Neural cell (in vitro differentiated cells): ENCODE measurements at regions not wholly inside any gene's neighbourhood (a gene's known extent, or its start where the extent isn't known, plus 50 kb on each side); places are given as distances from the start of the nearest gene placed in this dataset.

Experiments used
- H2AFZ ChIP-seq: fragments of 200-600, 300-800 bp; sonication (generic), shearing (Covaris generic); 2 replicates; pipeline ENCODE4 v1.6.0; 2014; ENCODE audit warnings: low read depth, mild to moderate bottlenecking, antibody characterized with exemption, low read length, moderate library complexity
- H3F3A ChIP-seq: fragments of 200-600 bp; shearing (Covaris generic); 2 replicates; pipeline ENCODE4 v1.6.1; 2016; ENCODE audit warnings: mild to moderate bottlenecking, moderate library complexity, mixed read lengths, antibody characterized with exemption, low read length; ENCODE audit not compliant: insufficient read depth, poor library complexity, severe bottlenecking
- H3K27ac ChIP-seq: fragments of 200-600, 300-800 bp; sonication (generic), shearing (Covaris generic); 2 replicates; pipeline ENCODE4 v1.5.1; 2014; ENCODE audit warnings: mild to moderate bottlenecking, low read length, moderate library complexity
- H3K27me3 ChIP-seq: fragments of 300-800, 200-600 bp; sonication (generic), shearing (Covaris generic); 2 replicates; pipeline ENCODE4 v1.6.0; 2014; ENCODE audit warnings: mild to moderate bottlenecking, low read depth, low read length, moderate library complexity; ENCODE audit not compliant: insufficient read depth
- H3K36me3 ChIP-seq: fragments of 300-800, 200-600 bp; sonication (generic), shearing (Covaris generic); 2 replicates; pipeline ENCODE4 v1.5.1; 2014; ENCODE audit warnings: mild to moderate bottlenecking, antibody characterized with exemption, low read length, moderate library complexity; ENCODE audit not compliant: insufficient read depth
- H3K4me2 ChIP-seq: fragments of 300-800, 200-600 bp; sonication (generic), shearing (Covaris generic); 2 replicates; pipeline ENCODE4 v1.6.0; 2014; ENCODE audit warnings: mild to moderate bottlenecking, low read length
- H3K4me3 ChIP-seq: fragments of 300-800, 200-600 bp; sonication (generic), shearing (Covaris generic); 2 replicates; pipeline ENCODE4 v1.5.1; 2014; ENCODE audit warnings: mild to moderate bottlenecking, low read length, moderate library complexity
- H3K79me2 ChIP-seq: fragments of 200-600 bp; shearing (Covaris generic); replicated peaks from 2 replicates; pipeline ENCODE4 v1.6.0; 2014; ENCODE audit warnings: mild to moderate bottlenecking, low read length, moderate library complexity; ENCODE audit not compliant: insufficient read depth
- H3K9ac ChIP-seq: fragments of 300-800, 200-600 bp; sonication (generic), shearing (Covaris generic); 2 replicates; pipeline ENCODE4 v1.6.1; 2016; ENCODE audit warnings: mild to moderate bottlenecking, low read length, mixed read lengths
- H3K9me2 ChIP-seq: fragments of 200-600 bp; shearing (Covaris generic); 2 replicates; pipeline ENCODE4 v1.6.1; 2016; ENCODE audit warnings: mild to moderate bottlenecking, low read length, mixed read lengths; ENCODE audit not compliant: insufficient read depth
- H3K9me3 ChIP-seq: fragments of 200-600, 300-800 bp; sonication (generic), shearing (Covaris generic); 2 replicates; pipeline ENCODE4 v1.6.1; 2016; ENCODE audit warnings: mild to moderate bottlenecking, mixed run types, low read length, moderate library complexity, mixed read lengths
- H4K20me1 ChIP-seq: fragments of 200-600 bp; shearing (Covaris generic); 2 replicates; pipeline ENCODE4 v1.6.1; 2016; ENCODE audit warnings: mild to moderate bottlenecking, mixed run types; ENCODE audit not compliant: insufficient read depth
- EP300 ChIP-seq: fragments of 450-650 bp; conservative IDR thresholded peaks from 2 replicates; pipeline ENCODE4 v1.6.1; 2014; ENCODE audit warnings: antibody characterized with exemption, mild to moderate bottlenecking, moderate library complexity; ENCODE audit not compliant: poor library complexity, severe bottlenecking
- EZH2 ChIP-seq: fragments of 200-600, 300-800 bp; shearing (Covaris generic), sonication (generic); IDR thresholded peaks from 2 replicates; pipeline ENCODE4 v1.6.1; 2014; ENCODE audit warnings: antibody characterized with exemption, low read length, borderline replicate concordance, mild to moderate bottlenecking; ENCODE audit not compliant: insufficient read depth, poor library complexity, severe bottlenecking
- MXI1 ChIP-seq: fragments of 450-650 bp; conservative IDR thresholded peaks from 2 replicates; pipeline ENCODE4 v1.6.1; 2014; ENCODE audit warnings: antibody characterized with exemption, mild to moderate bottlenecking; ENCODE audit not compliant: poor library complexity, severe bottlenecking
- POLR2AphosphoS5 ChIP-seq: IDR thresholded peaks from 2 replicates; pipeline ENCODE4 v1.6.1; 2012
- RAD21 ChIP-seq: fragments of 450-650 bp; conservative IDR thresholded peaks from 2 replicates; pipeline ENCODE4 v1.6.1; 2014; ENCODE audit warnings: antibody characterized with exemption, mild to moderate bottlenecking, moderate library complexity
- SMC3 ChIP-seq: fragments of 450-650 bp; conservative IDR thresholded peaks from 2 replicates; pipeline ENCODE4 v1.6.1; 2014; ENCODE audit warnings: antibody characterized with exemption, mild to moderate bottlenecking, moderate library complexity; ENCODE audit not compliant: poor library complexity
- TAF1 ChIP-seq: IDR thresholded peaks from 2 replicates; pipeline ENCODE4 v1.6.1; 2012; ENCODE audit warnings: low read depth
- TF ChIP-seq, protein P1 (sequence below): IDR thresholded peaks from 2 replicates; pipeline ENCODE4 v1.6.1; 2012; ENCODE audit warnings: borderline replicate concordance
- TF ChIP-seq, protein P2 (sequence below): fragments of 450-650 bp; IDR thresholded peaks from 2 replicates; pipeline ENCODE4 v1.5.1; 2014; ENCODE audit warnings: antibody characterized with exemption, mild to moderate bottlenecking, moderate library complexity; ENCODE audit not compliant: poor library complexity, severe bottlenecking

DNA sequence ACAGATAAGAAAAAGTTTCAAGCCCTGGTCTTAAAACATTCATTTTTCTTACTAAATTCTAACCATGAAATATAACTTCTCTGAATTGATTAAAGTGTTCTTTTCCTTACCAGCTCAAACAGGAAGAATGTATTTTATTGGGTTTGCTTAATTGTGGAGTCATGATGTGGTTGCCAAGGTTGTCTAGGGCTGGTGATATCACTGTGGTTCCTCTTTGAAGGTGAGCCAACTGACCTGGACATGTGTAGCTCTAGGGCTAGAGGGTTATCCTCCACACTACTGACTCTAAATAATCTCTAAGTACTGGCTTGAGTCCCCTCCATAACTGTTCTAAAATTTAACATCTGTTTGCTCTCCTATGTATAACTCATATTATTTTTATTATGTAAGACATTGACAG, 529.6 kb downstream of the PIK3C3 start:
- Histone ChIP-seq H4K20me1 (no peaks in the 10 kb centered on the region), H3K27me3 (no peaks in the 10 kb centered on the region), H3F3A (no peaks in the 10 kb centered on the region), H3K9me3 (no peaks in the 10 kb centered on the region), H3K9ac (no peak overlapping the region), H3K27ac (no peak overlapping the region), H3K4me3 (no peak overlapping the region), H3K36me3 (no peaks in the 10 kb centered on the region), H3K79me2 (no peaks in the 10 kb centered on the region), H3K4me2 (no peak overlapping the region), H2AFZ (no peak overlapping the region), H3K9me2 (no peaks in the 10 kb centered on the region)
- TF ChIP-seq POLR2AphosphoS5 (no peak), MXI1 (no peak), SMC3 (no peak), EZH2 (no peak), TAF1 (no peak), EP300 (no peak), RAD21 (no peak)
- TF ChIP-seq, protein P1, sequence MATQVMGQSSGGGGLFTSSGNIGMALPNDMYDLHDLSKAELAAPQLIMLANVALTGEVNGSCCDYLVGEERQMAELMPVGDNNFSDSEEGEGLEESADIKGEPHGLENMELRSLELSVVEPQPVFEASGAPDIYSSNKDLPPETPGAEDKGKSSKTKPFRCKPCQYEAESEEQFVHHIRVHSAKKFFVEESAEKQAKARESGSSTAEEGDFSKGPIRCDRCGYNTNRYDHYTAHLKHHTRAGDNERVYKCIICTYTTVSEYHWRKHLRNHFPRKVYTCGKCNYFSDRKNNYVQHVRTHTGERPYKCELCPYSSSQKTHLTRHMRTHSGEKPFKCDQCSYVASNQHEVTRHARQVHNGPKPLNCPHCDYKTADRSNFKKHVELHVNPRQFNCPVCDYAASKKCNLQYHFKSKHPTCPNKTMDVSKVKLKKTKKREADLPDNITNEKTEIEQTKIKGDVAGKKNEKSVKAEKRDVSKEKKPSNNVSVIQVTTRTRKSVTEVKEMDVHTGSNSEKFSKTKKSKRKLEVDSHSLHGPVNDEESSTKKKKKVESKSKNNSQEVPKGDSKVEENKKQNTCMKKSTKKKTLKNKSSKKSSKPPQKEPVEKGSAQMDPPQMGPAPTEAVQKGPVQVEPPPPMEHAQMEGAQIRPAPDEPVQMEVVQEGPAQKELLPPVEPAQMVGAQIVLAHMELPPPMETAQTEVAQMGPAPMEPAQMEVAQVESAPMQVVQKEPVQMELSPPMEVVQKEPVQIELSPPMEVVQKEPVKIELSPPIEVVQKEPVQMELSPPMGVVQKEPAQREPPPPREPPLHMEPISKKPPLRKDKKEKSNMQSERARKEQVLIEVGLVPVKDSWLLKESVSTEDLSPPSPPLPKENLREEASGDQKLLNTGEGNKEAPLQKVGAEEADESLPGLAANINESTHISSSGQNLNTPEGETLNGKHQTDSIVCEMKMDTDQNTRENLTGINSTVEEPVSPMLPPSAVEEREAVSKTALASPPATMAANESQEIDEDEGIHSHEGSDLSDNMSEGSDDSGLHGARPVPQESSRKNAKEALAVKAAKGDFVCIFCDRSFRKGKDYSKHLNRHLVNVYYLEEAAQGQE, result no peak
- TF ChIP-seq, protein P2, sequence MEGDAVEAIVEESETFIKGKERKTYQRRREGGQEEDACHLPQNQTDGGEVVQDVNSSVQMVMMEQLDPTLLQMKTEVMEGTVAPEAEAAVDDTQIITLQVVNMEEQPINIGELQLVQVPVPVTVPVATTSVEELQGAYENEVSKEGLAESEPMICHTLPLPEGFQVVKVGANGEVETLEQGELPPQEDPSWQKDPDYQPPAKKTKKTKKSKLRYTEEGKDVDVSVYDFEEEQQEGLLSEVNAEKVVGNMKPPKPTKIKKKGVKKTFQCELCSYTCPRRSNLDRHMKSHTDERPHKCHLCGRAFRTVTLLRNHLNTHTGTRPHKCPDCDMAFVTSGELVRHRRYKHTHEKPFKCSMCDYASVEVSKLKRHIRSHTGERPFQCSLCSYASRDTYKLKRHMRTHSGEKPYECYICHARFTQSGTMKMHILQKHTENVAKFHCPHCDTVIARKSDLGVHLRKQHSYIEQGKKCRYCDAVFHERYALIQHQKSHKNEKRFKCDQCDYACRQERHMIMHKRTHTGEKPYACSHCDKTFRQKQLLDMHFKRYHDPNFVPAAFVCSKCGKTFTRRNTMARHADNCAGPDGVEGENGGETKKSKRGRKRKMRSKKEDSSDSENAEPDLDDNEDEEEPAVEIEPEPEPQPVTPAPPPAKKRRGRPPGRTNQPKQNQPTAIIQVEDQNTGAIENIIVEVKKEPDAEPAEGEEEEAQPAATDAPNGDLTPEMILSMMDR, result no peak

DNA sequence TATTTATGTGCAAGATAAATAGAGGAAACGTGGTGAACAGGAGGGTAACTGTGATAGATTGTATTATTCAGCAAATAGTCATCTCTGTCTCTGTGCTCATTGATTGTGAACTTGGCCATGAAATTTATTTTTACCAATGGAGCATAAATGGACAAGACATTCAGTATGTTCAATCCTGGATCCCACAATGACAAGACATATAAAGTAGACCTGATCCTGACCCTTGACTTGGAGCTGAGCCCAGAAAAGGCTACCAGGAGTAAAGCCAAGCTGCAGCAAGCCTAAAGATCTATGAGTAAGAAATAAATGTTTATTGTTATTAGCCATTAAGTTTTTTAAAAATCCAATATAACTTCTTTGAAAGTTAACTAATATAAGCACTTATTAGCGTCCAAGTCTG, 531.2 kb downstream of the PIK3C3 start:
- H3F3A ChIP-seq, result no peaks in the 10 kb centered on the region
- H3K9ac ChIP-seq, result no peak overlapping the region
- no peaks in the 10 kb centered on the region for H3K27me3 ChIP-seq
- H3K79me2 ChIP-seq, result no peaks in the 10 kb centered on the region
- H3K4me3 ChIP-seq, result no peak overlapping the region
- H3K27ac ChIP-seq, result no peak overlapping the region
- TF ChIP-seq EP300 (no peak), POLR2AphosphoS5 (no peak), MXI1 (no peak), SMC3 (no peak), EZH2 (no peak), TAF1 (no peak), RAD21 (no peak)
- TF ChIP-seq, protein P1, result no peak
- TF ChIP-seq, protein P2, result no peak
- no peak overlapping the region for H2AFZ ChIP-seq
- no peaks in the 10 kb centered on the region for H3K9me3 ChIP-seq
- no peak overlapping the region for H3K4me2 ChIP-seq
- no peaks in the 10 kb centered on the region for H3K9me2 ChIP-seq
- H4K20me1 ChIP-seq, result no peaks in the 10 kb centered on the region
- no peaks in the 10 kb centered on the region for H3K36me3 ChIP-seq
